ENCODE measurements at regions not wholly inside any gene's neighbourhood (a gene's known extent, or its start where the extent isn't known, plus 50 kb on each side); places are given as distances from the start of the nearest gene placed in this dataset.

GRCh38 chr1:19559641-19560040 is 74.3 kb upstream of the CAPZB start:
- no peak overlapping the region for H2AFZ ChIP-seq (ENCODE audit: low read length)
- H4K20me1 ChIP-seq (ENCODE audit: insufficient read depth, low read length, poor library complexity, severe bottlenecking): no peaks in the 10 kb centered on the region
- H3K36me3 ChIP-seq (ENCODE audit: insufficient read depth, low read length): no peaks in the 10 kb centered on the region
- no peaks in the 10 kb centered on the region for H3K79me2 ChIP-seq (ENCODE audit: insufficient read depth, low read length)
- no peak for TF ChIP-seq EZH2phosphoT487 (IDR thresholded peaks at IDR 0.05; ENCODE audit: borderline replicate concordance)
- TF ChIP-seq CTCF (conservative IDR thresholded peaks at IDR 0.05; ENCODE audit: low read length): no peak
- no peak overlapping the region for H3K4me3 ChIP-seq (ENCODE audit: low read length, poor library complexity, severe bottlenecking)
- no peaks in the 10 kb centered on the region for H3K9me3 ChIP-seq (ENCODE audit: insufficient read depth, low read depth, low read length)
- no peaks in the 10 kb centered on the region for H3K4me1 ChIP-seq (ENCODE audit: insufficient read depth, low read length, poor library complexity, severe bottlenecking)
- H3K9me2 ChIP-seq (replicated peaks; ENCODE audit: low read depth, low read length): no peaks in the 10 kb centered on the region
- H3F3A ChIP-seq (ENCODE audit: low read depth): no peaks in the 10 kb centered on the region
- no peak overlapping the region for H3K4me2 ChIP-seq (ENCODE audit: low read depth, low read length, poor library complexity, severe bottlenecking)
- H3K9ac ChIP-seq (ENCODE audit: low read depth, low read length, poor library complexity, severe bottlenecking): no peak overlapping the region
- H3K27me3 ChIP-seq (ENCODE audit: insufficient read depth, low read length, poor library complexity, severe bottlenecking): no peaks in the 10 kb centered on the region

GRCh38 chr1:19557609-19558051 is 72.3 kb upstream of the CAPZB start:
- no peaks in the 10 kb centered on the region for H3K79me2 ChIP-seq (ENCODE audit: insufficient read depth, low read length)
- H4K20me1 ChIP-seq (ENCODE audit: insufficient read depth, low read length, poor library complexity, severe bottlenecking): no peaks in the 10 kb centered on the region
- no peaks in the 10 kb centered on the region for H3K9me3 ChIP-seq (ENCODE audit: insufficient read depth, low read depth, low read length)
- no peak for TF ChIP-seq CTCF (conservative IDR thresholded peaks at IDR 0.05; ENCODE audit: low read length)
- TF ChIP-seq EZH2phosphoT487 (IDR thresholded peaks at IDR 0.05; ENCODE audit: borderline replicate concordance): no peak
- H3K4me2 ChIP-seq (ENCODE audit: low read depth, low read length, poor library complexity, severe bottlenecking): no peak overlapping the region
- H3K9me2 ChIP-seq (replicated peaks; ENCODE audit: low read depth, low read length): no peaks in the 10 kb centered on the region
- no peak overlapping the region for H3K9ac ChIP-seq (ENCODE audit: low read depth, low read length, poor library complexity, severe bottlenecking)
- H3K4me3 ChIP-seq (ENCODE audit: low read length, poor library complexity, severe bottlenecking): no peak overlapping the region
- no peaks in the 10 kb centered on the region for H3F3A ChIP-seq (ENCODE audit: low read depth)
- no peaks in the 10 kb centered on the region for H3K4me1 ChIP-seq (ENCODE audit: insufficient read depth, low read length, poor library complexity, severe bottlenecking)
- no peaks in the 10 kb centered on the region for H3K27me3 ChIP-seq (ENCODE audit: insufficient read depth, low read length, poor library complexity, severe bottlenecking)
- H2AFZ ChIP-seq (ENCODE audit: low read length): no peak overlapping the region
- H3K36me3 ChIP-seq (ENCODE audit: insufficient read depth, low read length): no peaks in the 10 kb centered on the region

GRCh38 chr1:19554090-19554489 is 68.8 kb upstream of the CAPZB start:
- Histone ChIP-seq H3K4me1 (ENCODE audit: insufficient read depth, low read length, poor library complexity, severe bottlenecking) (no peaks in the 10 kb centered on the region), H4K20me1 (ENCODE audit: insufficient read depth, low read length, poor library complexity, severe bottlenecking) (no peaks in the 10 kb centered on the region), H3K9me2 (replicated peaks; ENCODE audit: low read depth, low read length) (no peaks in the 10 kb centered on the region), H3K9me3 (ENCODE audit: insufficient read depth, low read depth, low read length) (no peaks in the 10 kb centered on the region), H3K27me3 (ENCODE audit: insufficient read depth, low read length, poor library complexity, severe bottlenecking) (no peaks in the 10 kb centered on the region), H2AFZ (ENCODE audit: low read length) (no peak overlapping the region), H3K36me3 (ENCODE audit: insufficient read depth, low read length) (no peaks in the 10 kb centered on the region), H3K4me3 (ENCODE audit: low read length, poor library complexity, severe bottlenecking) (no peak overlapping the region), H3K79me2 (ENCODE audit: insufficient read depth, low read length) (no peaks in the 10 kb centered on the region), H3K4me2 (ENCODE audit: low read depth, low read length, poor library complexity, severe bottlenecking) (no peak overlapping the region), H3K9ac (ENCODE audit: low read depth, low read length, poor library complexity, severe bottlenecking) (no peak overlapping the region), H3F3A (ENCODE audit: low read depth) (no peaks in the 10 kb centered on the region)
- TF ChIP-seq CTCF (conservative IDR thresholded peaks at IDR 0.05; ENCODE audit: low read length): no peak
- no peak for TF ChIP-seq EZH2phosphoT487 (IDR thresholded peaks at IDR 0.05; ENCODE audit: borderline replicate concordance)

Measured in Loucy (cell line).